ENCODE measurements at regions not wholly inside any gene's neighbourhood (a gene's known extent, or its start where the extent isn't known, plus 50 kb on each side); places are given as distances from the start of the nearest gene placed in this dataset. TPM values are rescaled to one million over a fixed set of nuclear protein-coding genes. Genes with fewer than 3 reads are reported as not detected.

DNA sequence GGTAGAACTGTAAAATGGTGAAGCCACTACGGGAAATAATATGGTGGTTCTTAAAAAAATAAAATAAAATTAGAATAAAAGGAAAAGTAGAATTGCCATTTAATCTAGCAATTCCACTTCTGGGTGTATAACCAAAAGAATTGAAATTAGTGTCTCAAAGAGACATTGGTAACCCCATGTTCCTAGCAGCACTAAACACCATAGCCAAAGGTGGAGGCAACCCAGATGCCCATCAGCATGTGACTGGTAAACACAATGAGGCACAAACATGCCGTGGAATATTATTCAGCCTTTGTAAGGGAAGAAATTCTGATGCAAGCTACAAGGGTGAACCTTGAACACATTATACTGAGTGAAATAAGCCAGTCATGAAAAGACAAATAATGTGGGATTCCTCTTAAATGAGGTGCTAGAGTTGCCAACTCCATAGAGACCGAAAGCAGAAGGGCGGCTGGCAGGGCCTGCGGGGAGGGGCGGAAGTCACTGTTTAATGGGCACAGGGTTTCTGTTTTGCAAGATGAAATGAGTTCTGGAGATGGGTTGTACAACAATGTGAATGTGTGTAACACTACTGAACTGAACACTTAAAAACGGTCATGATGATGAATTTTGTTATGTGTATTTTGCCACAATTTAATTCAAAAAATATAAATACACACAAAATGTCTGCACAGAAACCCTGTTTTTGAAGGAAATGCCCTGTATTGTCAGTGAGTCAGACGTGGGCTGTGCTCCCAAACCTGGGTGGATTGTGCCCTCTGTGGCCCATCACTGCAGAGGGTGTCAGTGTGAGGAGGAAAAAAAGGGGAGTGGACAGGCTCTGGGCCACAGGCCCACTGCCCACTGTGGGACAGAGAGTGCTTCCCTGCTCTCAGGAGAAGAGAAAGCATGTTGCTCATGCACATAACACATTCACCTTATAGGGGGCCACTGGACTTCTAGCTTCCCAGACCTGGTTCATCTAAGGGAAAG is 49.6 kb upstream of the CD93 start:
- TF ChIP-seq NR2C1 (IDR thresholded peaks at IDR 0.05) (no peak), ASH2L (IDR thresholded peaks at IDR 0.05; ENCODE audit: borderline replicate concordance, low read depth) (no peak), MAX (IDR thresholded peaks at IDR 0.05; ENCODE audit: low read depth, low read length) (no peak), ZZZ3 (IDR thresholded peaks at IDR 0.05; ENCODE audit: control insufficient read depth, insufficient read length, low read depth) (no peak), ZNF384 (IDR thresholded peaks at IDR 0.05; ENCODE audit: borderline replicate concordance, low read depth, low read length) (no peak), TCF3 (IDR thresholded peaks at IDR 0.05; ENCODE audit: borderline replicate concordance, insufficient read depth, low read depth, low read length) (no peak), HSF1 (IDR thresholded peaks at IDR 0.05; ENCODE audit: low read depth, low read length) (no peak)
- ChIA-PET SMC1A (ENCODE audit: uncharacterized antibody, unreplicated experiment) (interaction anchor here (1.0 kb wide), 2 partner anchors 20 to 70 kb away, joined by 3 read pairs; no protein-coding TSS in a partner anchor), RAD21 (ENCODE audit: unreplicated experiment) (no interaction called here), CTCF (no interaction called here), POLR2A (no interaction called here)
- WGBS (ENCODE audit: insufficient coverage, insufficient replicate concordance, low lambda C conversion rate, missing lambda C conversion rate) = 59% methylated on average over 8 of the region's 8 CpGs
- FAIRE-seq (no peak), ATAC-seq (no peak), DNase-seq (ENCODE audit: low read depth, low spot score) (no peak)
- Histone ChIP-seq H3K27ac (ENCODE audit: control insufficient read depth, insufficient read depth) (no peak overlapping the region), H4K20me1 (ENCODE audit: control insufficient read depth, insufficient read depth) (no peaks in the 10 kb centered on the region), H3K79me2 (ENCODE audit: control insufficient read depth, insufficient read depth, low read length) (no peaks in the 10 kb centered on the region), H3K9ac (ENCODE audit: control insufficient read depth, insufficient read depth, low read length) (no peak overlapping the region), H3K9me3 (replicated peaks; ENCODE audit: control insufficient read depth, insufficient read depth, low read length) (no peaks in the 10 kb centered on the region), H3K4me1 (ENCODE audit: control insufficient read depth, insufficient read depth, low read length) (peaks cover 3% of the 10 kb centered on the region; the same call in 1 of the 2 replicates), H3K4me3 (no peak overlapping the region), H3K27me3 (replicated peaks in 1 of 2; ENCODE audit: control insufficient read depth in 2 of 2, insufficient read depth in 2 of 2, low read length in 1 of 2) (no peaks in the 10 kb centered on the region), H2AFZ (ENCODE audit: control insufficient read depth, low read depth, low read length) (no peak overlapping the region), H3K36me3 (ENCODE audit: control insufficient read depth in 2 of 2, insufficient read depth in 2 of 2, low read length in 1 of 2) (no peaks in the 10 kb centered on the region), H3K4me2 (ENCODE audit: control insufficient read depth, insufficient read depth) (no peak overlapping the region)
- in situ Hi-C loops (cut with MboI) = no loop called here
- BruUV-seq (replicated peaks) = no TSS peak
- intact Hi-C loops (cut with micrococcal nuclease; ENCODE audit: unreplicated experiment) = no loop called here

Small RNA genes in the stretch of these regions (small RNA-seq; reads per million reads assigned to genes)
- not detected for gene RNA5SP478

Data from GM12878 (cell line).